B cell (primary cell): ENCODE measurements at regions not wholly inside any gene's neighbourhood (a gene's known extent, or its start where the extent isn't known, plus 50 kb on each side); places are given as distances from the start of the nearest gene placed in this dataset.
"Not testable (repeated sequence)": the region's sequence is repeated elsewhere in the genome, so short reads cannot be mapped to it uniquely, and the experiment has no call there.

Experiments used
- EZH2 ChIP-seq: IDR thresholded peaks from 2 replicates; pipeline ENCODE4 v1.6.1; 2012; ENCODE audit warnings: borderline replicate concordance, low read depth, mild to moderate bottlenecking, moderate library complexity, low read length; ENCODE audit not compliant: insufficient read depth, poor library complexity, severe bottlenecking
- TF ChIP-seq, protein P1 (sequence below): fragments of 200-600 bp; IDR thresholded peaks from one replicate; pipeline ENCODE4 v1.8.0; 2022; ENCODE audit warnings: antibody characterized with exemption, mild to moderate bottlenecking

DNA sequence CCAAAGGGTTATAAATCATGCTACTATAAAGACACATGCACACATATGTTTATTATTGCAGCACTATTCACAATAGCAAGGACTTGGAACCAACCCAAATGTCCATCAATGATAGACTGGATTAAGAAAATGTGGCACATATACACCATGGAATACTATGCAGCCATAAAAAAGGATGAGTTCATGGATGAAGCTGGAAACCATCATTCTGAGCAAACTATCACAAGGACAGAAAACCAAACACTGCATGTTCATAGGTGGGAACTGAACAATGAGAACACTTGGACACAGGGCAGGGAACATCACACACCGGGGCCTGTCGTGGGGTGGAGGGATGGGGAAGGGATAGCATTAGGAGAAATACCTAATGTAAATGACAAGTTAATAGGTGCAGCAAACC is 322.1 kb downstream of the RPLP1 start:
- TF ChIP-seq EZH2: not testable (repeated sequence)
- TF ChIP-seq, protein P1, sequence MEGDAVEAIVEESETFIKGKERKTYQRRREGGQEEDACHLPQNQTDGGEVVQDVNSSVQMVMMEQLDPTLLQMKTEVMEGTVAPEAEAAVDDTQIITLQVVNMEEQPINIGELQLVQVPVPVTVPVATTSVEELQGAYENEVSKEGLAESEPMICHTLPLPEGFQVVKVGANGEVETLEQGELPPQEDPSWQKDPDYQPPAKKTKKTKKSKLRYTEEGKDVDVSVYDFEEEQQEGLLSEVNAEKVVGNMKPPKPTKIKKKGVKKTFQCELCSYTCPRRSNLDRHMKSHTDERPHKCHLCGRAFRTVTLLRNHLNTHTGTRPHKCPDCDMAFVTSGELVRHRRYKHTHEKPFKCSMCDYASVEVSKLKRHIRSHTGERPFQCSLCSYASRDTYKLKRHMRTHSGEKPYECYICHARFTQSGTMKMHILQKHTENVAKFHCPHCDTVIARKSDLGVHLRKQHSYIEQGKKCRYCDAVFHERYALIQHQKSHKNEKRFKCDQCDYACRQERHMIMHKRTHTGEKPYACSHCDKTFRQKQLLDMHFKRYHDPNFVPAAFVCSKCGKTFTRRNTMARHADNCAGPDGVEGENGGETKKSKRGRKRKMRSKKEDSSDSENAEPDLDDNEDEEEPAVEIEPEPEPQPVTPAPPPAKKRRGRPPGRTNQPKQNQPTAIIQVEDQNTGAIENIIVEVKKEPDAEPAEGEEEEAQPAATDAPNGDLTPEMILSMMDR: not testable (repeated sequence)
